ENCODE measurements at regions not wholly inside any gene's neighbourhood (a gene's known extent, or its start where the extent isn't known, plus 50 kb on each side); places are given as distances from the start of the nearest gene placed in this dataset.

DNA sequence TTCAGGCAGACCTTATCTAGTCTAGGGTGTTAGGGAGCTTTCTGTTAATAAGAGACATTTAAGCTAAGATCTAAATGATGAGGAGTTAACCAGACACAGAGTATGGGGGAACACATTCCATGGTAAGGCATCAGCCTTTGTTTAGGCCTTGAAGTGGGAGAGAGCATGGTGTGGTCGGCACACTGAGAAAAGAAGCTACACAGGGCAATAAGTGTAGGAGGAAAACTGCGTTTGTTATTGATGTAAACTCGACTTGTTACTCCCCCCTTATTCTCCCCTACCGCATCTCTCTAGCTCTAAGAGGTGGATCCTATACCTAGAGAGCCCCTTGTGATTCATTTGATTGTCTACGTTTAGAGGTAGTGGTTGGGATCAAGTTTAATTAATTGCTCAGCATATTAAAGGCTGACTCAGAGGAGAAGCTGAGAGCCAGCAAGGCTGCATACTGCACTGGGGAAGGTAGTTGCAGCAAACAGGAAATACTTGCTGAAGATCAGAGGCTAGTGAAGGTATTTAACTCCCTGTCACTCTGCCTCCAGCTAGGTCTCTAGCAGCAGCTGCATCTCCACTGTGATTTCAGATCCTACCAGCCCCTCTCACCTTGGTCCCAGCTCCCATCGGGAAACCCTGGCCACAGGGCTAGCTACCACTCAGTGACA is 86.8 kb upstream of the TEAD1 start:
- no peak for DNase-seq
- no peaks in the 10 kb centered on the region for H4K20me1 ChIP-seq (ENCODE audit: insufficient read depth)
- 44% methylated on average over 6 of the region's 6 CpGs for WGBS (ENCODE audit: low lambda C conversion rate)
- H3K9me3 ChIP-seq = no peaks in the 10 kb centered on the region
- peaks cover 0 to 9% of the 10 kb centered on the region in 2 experiments; a peak in 3 of 4 replicates for H3K4me1 ChIP-seq (ENCODE audit: control insufficient read depth in 1 of 2, insufficient read depth in 2 of 2, low read depth in 1 of 2, low read length in 1 of 2)
- POLR2A ChIA-PET = no interaction called here
- H3K9me2 ChIP-seq = no peaks in the 10 kb centered on the region
- H3K36me3 ChIP-seq (replicated peaks in 1 of 2; ENCODE audit: control insufficient read depth in 1 of 2, insufficient read depth in 2 of 2, low read length in 1 of 2) = no peaks in the 10 kb centered on the region
- H2AFZ ChIP-seq (ENCODE audit: low read depth) = peak overlapping the region; percentile 22; the same call in 1 of the 2 replicates
- CTCF ChIA-PET = interaction anchor here (1.4 to 1.6 kb wide), 3 partner anchors 13 to 298 kb away, joined by 3 to 4 read pairs (median 4); no protein-coding TSS in a partner anchor
- no peaks in the 10 kb centered on the region for H3K27me3 ChIP-seq (ENCODE audit: insufficient read depth)
- no peaks in the 10 kb centered on the region for H3K79me2 ChIP-seq (ENCODE audit: insufficient read depth)
- peak overlapping the region; percentile 34; the same call in 1 of the 2 replicates for H3K4me2 ChIP-seq
- H3K4me3 ChIP-seq (ENCODE audit: low read depth in 2 of 2, low read length in 1 of 2) = no peak overlapping the region
- peak overlapping the region; percentile 41 to 63 for H3K27ac ChIP-seq (ENCODE audit: low read depth in 2 of 2, low read length in 1 of 2)
- 0 out of 2 replicates have a peak overlapping the region, but pooled peaks have one; percentile 2 for H3K9ac ChIP-seq
- H3F3A ChIP-seq (replicated peaks; ENCODE audit: insufficient read depth) = no peaks in the 10 kb centered on the region
- TF ChIP-seq YY1 (IDR thresholded peaks at IDR 0.05; ENCODE audit: low read depth) = no peak
- TF ChIP-seq RXRA (IDR thresholded peaks at IDR 0.05; ENCODE audit: borderline replicate concordance, low read depth) = 0 out of 2 replicates have a peak, but pooled peaks have one; percentile 56
- no peak for TF ChIP-seq SMC3 (IDR thresholded peaks at IDR 0.05; ENCODE audit: low read depth, low read length)
- TF ChIP-seq MXI1 (IDR thresholded peaks at IDR 0.05; ENCODE audit: low read depth, low read length) = no peak
- peak; percentile 29; the same call in 1 of the 2 replicates for TF ChIP-seq MAX (IDR thresholded peaks at IDR 0.05; ENCODE audit: low read depth)
- peak; percentile 68 for TF ChIP-seq TCF12 (IDR thresholded peaks at IDR 0.05)
- TF ChIP-seq, protein P1, sequence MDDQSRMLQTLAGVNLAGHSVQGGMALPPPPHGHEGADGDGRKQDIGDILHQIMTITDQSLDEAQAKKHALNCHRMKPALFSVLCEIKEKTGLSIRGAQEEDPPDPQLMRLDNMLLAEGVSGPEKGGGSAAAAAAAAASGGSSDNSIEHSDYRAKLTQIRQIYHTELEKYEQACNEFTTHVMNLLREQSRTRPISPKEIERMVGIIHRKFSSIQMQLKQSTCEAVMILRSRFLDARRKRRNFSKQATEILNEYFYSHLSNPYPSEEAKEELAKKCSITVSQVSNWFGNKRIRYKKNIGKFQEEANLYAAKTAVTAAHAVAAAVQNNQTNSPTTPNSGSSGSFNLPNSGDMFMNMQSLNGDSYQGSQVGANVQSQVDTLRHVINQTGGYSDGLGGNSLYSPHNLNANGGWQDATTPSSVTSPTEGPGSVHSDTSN (IDR thresholded peaks at IDR 0.05) = peak; percentile 86
- TF ChIP-seq FOXJ3 (CRISPR knock-in tag; IDR thresholded peaks at IDR 0.05) = no peak
- no peak for TF ChIP-seq TEAD4 (IDR thresholded peaks at IDR 0.05; ENCODE audit: borderline replicate concordance, insufficient read depth)
- TF ChIP-seq GATA2 (CRISPR knock-in tag; IDR thresholded peaks at IDR 0.05) = no peak
- no peak for TF ChIP-seq EZH2phosphoT487 (IDR thresholded peaks at IDR 0.05; ENCODE audit: borderline replicate concordance, low read depth)
- TF ChIP-seq, protein P2, sequence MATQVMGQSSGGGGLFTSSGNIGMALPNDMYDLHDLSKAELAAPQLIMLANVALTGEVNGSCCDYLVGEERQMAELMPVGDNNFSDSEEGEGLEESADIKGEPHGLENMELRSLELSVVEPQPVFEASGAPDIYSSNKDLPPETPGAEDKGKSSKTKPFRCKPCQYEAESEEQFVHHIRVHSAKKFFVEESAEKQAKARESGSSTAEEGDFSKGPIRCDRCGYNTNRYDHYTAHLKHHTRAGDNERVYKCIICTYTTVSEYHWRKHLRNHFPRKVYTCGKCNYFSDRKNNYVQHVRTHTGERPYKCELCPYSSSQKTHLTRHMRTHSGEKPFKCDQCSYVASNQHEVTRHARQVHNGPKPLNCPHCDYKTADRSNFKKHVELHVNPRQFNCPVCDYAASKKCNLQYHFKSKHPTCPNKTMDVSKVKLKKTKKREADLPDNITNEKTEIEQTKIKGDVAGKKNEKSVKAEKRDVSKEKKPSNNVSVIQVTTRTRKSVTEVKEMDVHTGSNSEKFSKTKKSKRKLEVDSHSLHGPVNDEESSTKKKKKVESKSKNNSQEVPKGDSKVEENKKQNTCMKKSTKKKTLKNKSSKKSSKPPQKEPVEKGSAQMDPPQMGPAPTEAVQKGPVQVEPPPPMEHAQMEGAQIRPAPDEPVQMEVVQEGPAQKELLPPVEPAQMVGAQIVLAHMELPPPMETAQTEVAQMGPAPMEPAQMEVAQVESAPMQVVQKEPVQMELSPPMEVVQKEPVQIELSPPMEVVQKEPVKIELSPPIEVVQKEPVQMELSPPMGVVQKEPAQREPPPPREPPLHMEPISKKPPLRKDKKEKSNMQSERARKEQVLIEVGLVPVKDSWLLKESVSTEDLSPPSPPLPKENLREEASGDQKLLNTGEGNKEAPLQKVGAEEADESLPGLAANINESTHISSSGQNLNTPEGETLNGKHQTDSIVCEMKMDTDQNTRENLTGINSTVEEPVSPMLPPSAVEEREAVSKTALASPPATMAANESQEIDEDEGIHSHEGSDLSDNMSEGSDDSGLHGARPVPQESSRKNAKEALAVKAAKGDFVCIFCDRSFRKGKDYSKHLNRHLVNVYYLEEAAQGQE (IDR thresholded peaks at IDR 0.05; ENCODE audit: low read depth, low read length) = no peak
- TF ChIP-seq MEF2A (IDR thresholded peaks at IDR 0.05; ENCODE audit: borderline replicate concordance, low read depth) = no peak
- TF ChIP-seq NRF1 (IDR thresholded peaks at IDR 0.05; ENCODE audit: low read depth, low read length) = no peak
- TF ChIP-seq JUND (IDR thresholded peaks at IDR 0.05) = peak; percentile 72
- no peak for TF ChIP-seq CTCF (IDR thresholded peaks at IDR 0.05)
- TF ChIP-seq FOSL2 (IDR thresholded peaks at IDR 0.05; ENCODE audit: borderline replicate concordance, low read depth) = peak; percentile 77
- no peak for TF ChIP-seq SIN3A (IDR thresholded peaks at IDR 0.05; ENCODE audit: borderline replicate concordance, low read depth, low read length)
- peak; percentile 70 for TF ChIP-seq NFIC (IDR thresholded peaks at IDR 0.05; ENCODE audit: borderline replicate concordance)
- TF ChIP-seq POLR2AphosphoS5 (IDR thresholded peaks at IDR 0.05; ENCODE audit: low read depth, low read length) = peak; percentile 21; the same call in 1 of the 2 replicates
- TF ChIP-seq CHD2 (IDR thresholded peaks at IDR 0.05; ENCODE audit: low read length, partially characterized antibody) = no peak
- TF ChIP-seq RAD21 (IDR thresholded peaks at IDR 0.05; ENCODE audit: low read length) = no peak
- TF ChIP-seq, protein P3, sequence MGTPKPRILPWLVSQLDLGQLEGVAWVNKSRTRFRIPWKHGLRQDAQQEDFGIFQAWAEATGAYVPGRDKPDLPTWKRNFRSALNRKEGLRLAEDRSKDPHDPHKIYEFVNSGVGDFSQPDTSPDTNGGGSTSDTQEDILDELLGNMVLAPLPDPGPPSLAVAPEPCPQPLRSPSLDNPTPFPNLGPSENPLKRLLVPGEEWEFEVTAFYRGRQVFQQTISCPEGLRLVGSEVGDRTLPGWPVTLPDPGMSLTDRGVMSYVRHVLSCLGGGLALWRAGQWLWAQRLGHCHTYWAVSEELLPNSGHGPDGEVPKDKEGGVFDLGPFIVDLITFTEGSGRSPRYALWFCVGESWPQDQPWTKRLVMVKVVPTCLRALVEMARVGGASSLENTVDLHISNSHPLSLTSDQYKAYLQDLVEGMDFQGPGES (IDR thresholded peaks at IDR 0.05; ENCODE audit: low read depth, low read length) = no peak
- TF ChIP-seq TAF1 (IDR thresholded peaks at IDR 0.05; ENCODE audit: borderline replicate concordance, low read depth, low read length) = no peak
- no peak for TF ChIP-seq USF1 (IDR thresholded peaks at IDR 0.05; ENCODE audit: borderline replicate concordance, low read depth)

All from SK-N-SH (cell line).